ENCODE measurements at regions not wholly inside any gene's neighbourhood (a gene's known extent, or its start where the extent isn't known, plus 50 kb on each side); places are given as distances from the start of the nearest gene placed in this dataset.

DNA sequence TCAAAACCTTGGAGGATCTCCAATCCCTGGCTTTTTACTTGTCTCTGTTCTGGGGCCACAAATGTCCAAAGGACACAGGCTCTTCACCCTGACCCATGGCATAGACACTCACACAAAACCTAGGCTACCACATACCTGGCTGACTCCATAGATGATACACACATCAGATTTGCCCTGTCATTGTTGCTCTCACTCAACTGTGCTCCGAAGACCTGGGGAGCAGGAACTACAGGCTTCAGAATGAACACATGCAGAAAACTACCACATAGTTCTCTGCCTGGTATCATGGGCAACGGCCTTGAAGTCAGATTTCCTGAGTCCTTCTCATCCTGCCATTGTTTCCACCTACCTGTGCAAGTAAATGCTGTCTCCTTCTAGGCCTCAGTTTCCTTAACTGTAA is 226.2 kb downstream of the KIF4B start:
- no peak overlapping the region for H3K4me3 ChIP-seq (ENCODE audit: low read depth, low read length)
- TF ChIP-seq, protein P1, sequence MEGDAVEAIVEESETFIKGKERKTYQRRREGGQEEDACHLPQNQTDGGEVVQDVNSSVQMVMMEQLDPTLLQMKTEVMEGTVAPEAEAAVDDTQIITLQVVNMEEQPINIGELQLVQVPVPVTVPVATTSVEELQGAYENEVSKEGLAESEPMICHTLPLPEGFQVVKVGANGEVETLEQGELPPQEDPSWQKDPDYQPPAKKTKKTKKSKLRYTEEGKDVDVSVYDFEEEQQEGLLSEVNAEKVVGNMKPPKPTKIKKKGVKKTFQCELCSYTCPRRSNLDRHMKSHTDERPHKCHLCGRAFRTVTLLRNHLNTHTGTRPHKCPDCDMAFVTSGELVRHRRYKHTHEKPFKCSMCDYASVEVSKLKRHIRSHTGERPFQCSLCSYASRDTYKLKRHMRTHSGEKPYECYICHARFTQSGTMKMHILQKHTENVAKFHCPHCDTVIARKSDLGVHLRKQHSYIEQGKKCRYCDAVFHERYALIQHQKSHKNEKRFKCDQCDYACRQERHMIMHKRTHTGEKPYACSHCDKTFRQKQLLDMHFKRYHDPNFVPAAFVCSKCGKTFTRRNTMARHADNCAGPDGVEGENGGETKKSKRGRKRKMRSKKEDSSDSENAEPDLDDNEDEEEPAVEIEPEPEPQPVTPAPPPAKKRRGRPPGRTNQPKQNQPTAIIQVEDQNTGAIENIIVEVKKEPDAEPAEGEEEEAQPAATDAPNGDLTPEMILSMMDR (IDR thresholded peaks at IDR 0.05; ENCODE audit: borderline replicate concordance, insufficient read depth, low read depth, low read length): no peak

DNA sequence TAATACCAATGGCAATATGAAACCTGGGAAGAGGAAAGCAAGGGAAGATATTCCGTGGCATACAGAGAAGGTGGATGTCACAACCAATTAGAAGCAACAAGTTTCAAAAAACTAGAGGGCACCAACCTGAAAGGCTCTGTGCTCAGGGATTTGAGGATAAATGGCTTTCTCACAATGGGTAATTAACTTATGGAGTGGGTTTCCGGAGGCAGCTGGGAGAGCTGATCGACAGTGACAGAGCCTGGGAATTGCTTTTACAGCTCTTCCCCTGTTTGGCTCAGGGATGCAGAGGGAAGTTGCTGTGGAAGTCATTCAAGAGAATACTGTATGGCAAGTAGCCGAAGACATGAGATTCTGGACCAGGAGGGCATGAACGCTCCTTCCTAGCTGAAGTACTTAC is 237.0 kb downstream of the KIF4B start:
- TF ChIP-seq, protein P1 (IDR thresholded peaks at IDR 0.05; ENCODE audit: borderline replicate concordance, insufficient read depth, low read depth, low read length): no peak
- no peak overlapping the region for H3K4me3 ChIP-seq (ENCODE audit: low read depth, low read length)

DNA sequence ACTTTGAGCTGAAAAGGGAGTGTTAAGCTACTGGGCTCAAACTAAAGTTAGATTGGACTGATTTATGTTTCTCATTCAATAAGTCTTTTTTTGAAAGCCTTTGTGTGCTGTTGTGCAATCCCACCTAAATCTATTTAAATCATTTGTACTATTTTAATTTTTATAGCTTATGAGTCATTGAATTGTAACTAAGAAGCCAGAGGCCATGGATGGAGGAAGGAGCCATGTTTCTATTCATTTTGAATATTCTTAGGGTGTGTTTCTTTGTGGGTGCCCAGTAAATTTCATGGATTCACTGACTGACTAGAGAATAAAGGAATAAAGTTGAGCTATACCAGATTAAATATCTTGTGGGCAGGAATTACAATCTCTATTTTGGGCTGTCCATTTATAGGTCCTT is 238.5 kb downstream of the KIF4B start:
- H3K4me3 ChIP-seq (ENCODE audit: low read depth, low read length): no peak overlapping the region
- TF ChIP-seq, protein P1 (IDR thresholded peaks at IDR 0.05; ENCODE audit: borderline replicate concordance, insufficient read depth, low read depth, low read length): no peak

DNA sequence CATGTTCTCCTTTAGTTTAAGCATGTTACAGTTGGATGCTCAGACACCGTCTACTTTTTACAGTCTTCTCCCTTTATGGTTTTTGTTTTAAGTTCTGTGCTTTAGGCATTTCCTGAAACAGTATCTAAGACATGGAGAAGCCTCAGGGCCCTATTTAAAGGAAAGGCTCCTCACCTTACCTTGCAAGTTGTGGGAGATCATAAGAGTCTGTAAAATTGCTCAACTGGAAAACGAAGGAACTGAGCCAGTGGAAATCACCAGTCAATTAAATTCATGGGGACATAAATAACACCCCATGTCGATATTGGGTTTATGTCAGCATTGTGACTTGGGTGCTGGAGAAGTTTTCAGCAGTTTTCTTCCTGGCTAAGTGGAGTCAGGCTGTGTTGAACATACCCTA is 239.2 kb downstream of the KIF4B start:
- no peak overlapping the region for H3K4me3 ChIP-seq (ENCODE audit: low read depth, low read length)
- TF ChIP-seq, protein P1 (IDR thresholded peaks at IDR 0.05; ENCODE audit: borderline replicate concordance, insufficient read depth, low read depth, low read length): no peak

DNA sequence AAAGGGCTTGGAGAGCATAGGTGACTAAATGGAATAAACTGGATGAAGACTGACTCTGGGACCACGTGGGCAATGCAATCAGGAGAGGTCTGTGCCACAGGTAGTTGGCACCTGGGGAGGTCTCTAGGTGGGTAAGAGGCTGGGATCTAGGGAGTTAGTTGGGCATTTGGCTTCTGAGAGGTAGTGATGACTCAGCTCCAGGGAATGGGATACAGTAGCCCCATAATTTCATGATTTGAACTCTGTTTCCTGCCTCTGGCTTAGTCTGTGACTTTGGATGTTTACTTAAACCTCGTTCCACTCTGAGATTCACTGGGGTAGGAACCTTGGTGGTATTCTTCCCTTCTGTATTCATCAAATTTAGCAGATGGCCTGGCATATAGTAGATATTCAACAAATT is 240.8 kb downstream of the KIF4B start:
- TF ChIP-seq, protein P1 (IDR thresholded peaks at IDR 0.05; ENCODE audit: borderline replicate concordance, insufficient read depth, low read depth, low read length): no peak

DNA sequence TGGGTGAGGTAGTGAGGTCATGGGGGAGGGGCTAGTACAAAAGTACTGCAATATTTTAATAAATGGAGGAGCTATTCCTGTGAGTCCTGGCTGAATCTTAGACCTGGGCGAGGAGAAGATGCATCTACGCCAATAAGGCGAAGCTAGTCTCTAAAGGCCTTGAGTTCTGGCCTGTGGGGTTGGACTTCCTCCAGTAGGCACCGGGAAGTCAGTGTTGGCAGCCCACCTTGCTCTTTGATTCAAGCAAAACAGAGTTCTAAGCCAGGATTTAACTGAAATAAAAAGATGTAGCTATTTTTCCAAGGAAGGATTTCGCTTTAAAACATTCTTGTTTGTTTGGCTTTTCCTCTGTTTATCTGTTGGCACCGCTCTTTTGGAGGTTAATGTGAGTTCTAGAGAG is 244.6 kb downstream of the KIF4B start:
- no peak overlapping the region for H3K4me3 ChIP-seq (ENCODE audit: low read depth, low read length)
- TF ChIP-seq, protein P1 (IDR thresholded peaks at IDR 0.05; ENCODE audit: borderline replicate concordance, insufficient read depth, low read depth, low read length): no peak

More for the DNA sequence above, 240.8 kb downstream of the KIF4B start:
- H3K4me3 ChIP-seq (ENCODE audit: low read depth, low read length): no peak overlapping the region

DNA sequence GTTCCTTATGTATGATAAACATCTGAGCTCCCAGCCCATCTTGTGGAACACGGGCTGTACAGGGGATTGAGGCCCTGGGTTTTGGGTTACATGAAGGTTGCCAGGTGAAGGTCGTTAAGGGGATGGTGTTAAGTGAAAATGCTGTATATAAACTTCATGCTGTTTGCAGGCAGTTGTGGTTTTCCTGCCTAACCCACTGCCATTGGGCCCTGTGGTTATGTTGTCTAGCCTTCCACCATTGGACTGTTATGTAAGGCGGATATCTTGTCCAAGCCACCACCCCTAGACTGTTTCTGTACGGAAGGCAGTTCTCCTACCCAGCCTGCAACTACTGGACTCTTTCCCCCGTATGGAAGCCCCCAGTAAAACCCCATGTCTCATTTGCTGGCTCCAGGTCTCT is 246.1 kb downstream of the KIF4B start:
- H3K4me3 ChIP-seq (ENCODE audit: low read depth, low read length): no peak overlapping the region

More for the DNA sequence above, 246.1 kb downstream of the KIF4B start:
- TF ChIP-seq, protein P1 (IDR thresholded peaks at IDR 0.05; ENCODE audit: borderline replicate concordance, insufficient read depth, low read depth, low read length): no peak

Data from GM12875 (cell line).